ENCODE measurements at regions not wholly inside any gene's neighbourhood (a gene's known extent, or its start where the extent isn't known, plus 50 kb on each side); places are given as distances from the start of the nearest gene placed in this dataset.

DNA sequence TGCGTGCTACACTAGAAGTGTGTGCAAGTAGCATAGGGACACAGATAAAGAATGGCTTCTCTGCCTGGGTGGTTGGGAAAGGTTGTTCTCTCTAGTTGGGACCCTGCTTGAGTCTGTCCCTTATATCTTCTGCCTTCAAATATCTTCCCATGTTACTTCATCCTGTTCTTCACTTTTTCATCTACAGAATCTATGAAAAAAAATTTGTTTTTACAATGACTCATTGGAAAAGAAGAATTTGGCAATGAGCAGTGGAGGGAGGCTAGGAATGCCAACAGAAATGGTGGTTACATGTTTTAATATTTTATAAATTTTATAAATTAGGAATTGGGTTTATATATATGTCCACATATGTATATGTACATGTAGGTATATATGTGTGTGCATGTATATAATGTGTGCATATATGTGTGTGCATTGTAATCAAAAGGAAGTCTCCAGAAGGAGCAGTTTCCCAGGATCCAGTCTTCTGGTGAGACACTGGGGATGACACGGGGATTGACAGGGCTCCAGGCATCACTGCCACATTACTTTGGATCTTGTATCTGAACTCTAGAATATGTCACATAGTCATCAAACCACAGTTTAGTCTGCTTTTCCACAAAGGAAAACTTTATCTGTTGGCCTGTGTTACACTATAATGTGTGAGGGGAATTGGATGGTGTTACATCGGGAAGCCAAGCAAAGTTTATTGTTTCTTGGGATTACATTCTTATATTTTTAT, 75.3 kb upstream of the RIPOR2 start:
- Histone ChIP-seq H3K27me3 (ENCODE audit: control insufficient read depth in 3 of 3, insufficient read depth in 3 of 3, low read length in 2 of 3) (no peaks in the 10 kb centered on the region), H3K27ac (ENCODE audit: low read depth in 1 of 2, low read length in 1 of 2) (no peak overlapping the region), H3K4me3 (no peak overlapping the region), H3K9ac (ENCODE audit: insufficient read depth in 1 of 2, low read length in 2 of 2) (no peak overlapping the region), H3K9me3 (ENCODE audit: control insufficient read depth in 4 of 4, insufficient read depth in 3 of 4, low read length in 3 of 4) (peaks cover 0 to 2% (median 0%) of the 10 kb centered on the region in 4 donors), H3K36me3 (ENCODE audit: control insufficient read depth in 4 of 4, insufficient read depth in 4 of 4, low read length in 4 of 4) (no peaks in the 10 kb centered on the region), H3K4me1 (ENCODE audit: control insufficient read depth in 5 of 5, insufficient read depth in 5 of 5, low read length in 5 of 5) (peaks cover 0 to 29% (median 4%) of the 10 kb centered on the region in 5 donors)
- 83 to 87% methylated on average over 3 of the region's 3 CpGs for WGBS, 2 donors
- ATAC-seq (ENCODE audit: insufficient read depth, low FRiP score) (no peak), DNase-seq (no peak)
- TF ChIP-seq, protein P1, sequence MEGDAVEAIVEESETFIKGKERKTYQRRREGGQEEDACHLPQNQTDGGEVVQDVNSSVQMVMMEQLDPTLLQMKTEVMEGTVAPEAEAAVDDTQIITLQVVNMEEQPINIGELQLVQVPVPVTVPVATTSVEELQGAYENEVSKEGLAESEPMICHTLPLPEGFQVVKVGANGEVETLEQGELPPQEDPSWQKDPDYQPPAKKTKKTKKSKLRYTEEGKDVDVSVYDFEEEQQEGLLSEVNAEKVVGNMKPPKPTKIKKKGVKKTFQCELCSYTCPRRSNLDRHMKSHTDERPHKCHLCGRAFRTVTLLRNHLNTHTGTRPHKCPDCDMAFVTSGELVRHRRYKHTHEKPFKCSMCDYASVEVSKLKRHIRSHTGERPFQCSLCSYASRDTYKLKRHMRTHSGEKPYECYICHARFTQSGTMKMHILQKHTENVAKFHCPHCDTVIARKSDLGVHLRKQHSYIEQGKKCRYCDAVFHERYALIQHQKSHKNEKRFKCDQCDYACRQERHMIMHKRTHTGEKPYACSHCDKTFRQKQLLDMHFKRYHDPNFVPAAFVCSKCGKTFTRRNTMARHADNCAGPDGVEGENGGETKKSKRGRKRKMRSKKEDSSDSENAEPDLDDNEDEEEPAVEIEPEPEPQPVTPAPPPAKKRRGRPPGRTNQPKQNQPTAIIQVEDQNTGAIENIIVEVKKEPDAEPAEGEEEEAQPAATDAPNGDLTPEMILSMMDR (IDR thresholded peaks at IDR 0.05; ENCODE audit: control extremely low read depth, extremely low read depth) = no peak

GRCh38 chr6:25012657-25013056, 76.9 kb upstream of the RIPOR2 start:
- Histone ChIP-seq H3K9ac (ENCODE audit: insufficient read depth in 1 of 2, low read length in 2 of 2) (no peak overlapping the region), H3K36me3 (ENCODE audit: control insufficient read depth in 4 of 4, insufficient read depth in 4 of 4, low read length in 4 of 4) (no peaks in the 10 kb centered on the region), H3K9me3 (ENCODE audit: control insufficient read depth in 4 of 4, insufficient read depth in 3 of 4, low read length in 3 of 4) (peaks cover 0 to 2% (median 0%) of the 10 kb centered on the region in 4 donors), H3K4me1 (ENCODE audit: control insufficient read depth in 5 of 5, insufficient read depth in 5 of 5, low read length in 5 of 5) (peaks cover 0 to 29% (median 4%) of the 10 kb centered on the region in 5 donors), H3K27me3 (ENCODE audit: control insufficient read depth in 3 of 3, insufficient read depth in 3 of 3, low read length in 2 of 3) (no peaks in the 10 kb centered on the region), H3K27ac (ENCODE audit: low read depth in 1 of 2, low read length in 1 of 2) (no peak overlapping the region), H3K4me3 (no peak overlapping the region)
- ATAC-seq (ENCODE audit: insufficient read depth, low FRiP score) = no peak
- DNase-seq = peak in 2 of 3 donors; percentile 67 to 78
- 16 to 26% methylated on average over 2 of the region's 2 CpGs for WGBS, 2 donors
- TF ChIP-seq, protein P1 (IDR thresholded peaks at IDR 0.05; ENCODE audit: control extremely low read depth, extremely low read depth) = no peak

DNA sequence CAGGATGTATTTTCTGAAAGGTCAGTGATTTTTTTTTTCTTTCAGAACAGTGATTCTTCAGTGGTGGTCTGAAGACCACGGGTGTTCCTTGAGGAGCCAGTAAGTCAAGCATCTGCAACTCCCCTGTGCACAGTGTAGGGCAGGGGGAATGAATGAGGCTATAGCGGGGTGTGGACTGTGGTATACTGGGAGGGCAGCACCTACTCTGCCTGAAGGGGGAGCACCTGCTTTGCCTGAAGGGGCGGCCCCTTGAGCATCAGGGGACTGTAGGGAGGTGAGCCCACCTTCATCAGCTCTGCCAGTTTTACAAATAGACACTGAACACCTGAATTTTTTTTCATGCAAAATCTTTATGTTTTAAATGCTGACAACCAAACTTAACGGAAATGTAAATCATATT, 77.5 kb upstream of the RIPOR2 start:
- TF ChIP-seq, protein P1 (IDR thresholded peaks at IDR 0.05; ENCODE audit: control extremely low read depth, extremely low read depth) = no peak
- no peaks in the 10 kb centered on the region for H3K27me3 ChIP-seq (ENCODE audit: control insufficient read depth in 3 of 3, insufficient read depth in 3 of 3, low read length in 2 of 3)
- no peak overlapping the region for H3K27ac ChIP-seq (ENCODE audit: low read depth in 1 of 2, low read length in 1 of 2)
- H3K36me3 ChIP-seq (ENCODE audit: control insufficient read depth in 4 of 4, insufficient read depth in 4 of 4, low read length in 4 of 4) = no peaks in the 10 kb centered on the region
- ATAC-seq (ENCODE audit: insufficient read depth, low FRiP score) (no peak), DNase-seq (no peak)
- H3K4me1 ChIP-seq (ENCODE audit: control insufficient read depth in 5 of 5, insufficient read depth in 5 of 5, low read length in 5 of 5) = peaks cover 0 to 29% (median 4%) of the 10 kb centered on the region in 5 donors
- 87 to 88% methylated on average over 4 of the region's 4 CpGs for WGBS, 2 donors
- peaks cover 0 to under 1% (median 0%) of the 10 kb centered on the region in 4 donors for H3K9me3 ChIP-seq (ENCODE audit: control insufficient read depth in 4 of 4, insufficient read depth in 3 of 4, low read length in 3 of 4)
- no peak overlapping the region for H3K4me3 ChIP-seq
- no peak overlapping the region for H3K9ac ChIP-seq (ENCODE audit: insufficient read depth in 1 of 2, low read length in 2 of 2)

Measured in lung (tissue), 11 donors.